Pancreas (tissue), 10 donors: ENCODE measurements at regions not wholly inside any gene's neighbourhood (a gene's known extent, or its start where the extent isn't known, plus 50 kb on each side); places are given as distances from the start of the nearest gene placed in this dataset.

Experiments used
- ATAC-seq, 4 donors: fragments of 200-7000 bp; cut with Tn5 transposase; one replicate each; pipeline versions ENCODE4 v1.8.0 to v1.9.1; 2020; ENCODE audit warnings: mild to moderate bottlenecking in 4 of 4, moderate library complexity in 4 of 4
- DNase-seq, 6 donors: peaks; one replicate each; pipeline ENCODE4 v3.0.0-alpha.2; 2020
- FAIRE-seq: peaks from 2 replicates; lab custom pipeline; 2012; peaks lifted over from hg19 to GRCh38; lab: Jason Lieb, UNC
- H3K27ac ChIP-seq, 4 donors: fragments of 200-600 bp; sonication (generic); 1 replicate in 3 of 4; 2 replicates in 1 of 4; pipeline versions ENCODE4 v1.5.0 to v1.8.0; 2020
- H3K27me3 ChIP-seq, 4 donors: fragments of 200-600 bp; one replicate each; pipeline ENCODE4 v1.8.0; 2021
- H3K36me3 ChIP-seq, 3 donors: fragments of 200-600 bp; sonication (generic) in 1 of 3; one replicate each; pipeline versions ENCODE4 v1.5.0 to v1.8.0; 2020 to 2021
- H3K4me1 ChIP-seq, 3 donors: fragments of 200-600 bp; one replicate each; pipeline ENCODE4 v1.8.0; 2021
- H3K4me3 ChIP-seq, 4 donors: fragments of 200-600 bp; sonication (generic) in 2 of 4; one replicate each; pipeline versions ENCODE4 v1.5.0 to v1.8.0; 2020 to 2021
- H3K9me3 ChIP-seq, 4 donors: fragments of 200-600 bp; one replicate each; pipeline ENCODE4 v1.8.0; 2021
- CTCF ChIP-seq, 4 donors: fragments of 200-600 bp; sonication (generic) in 3 of 4; IDR thresholded peaks; one replicate each; pipeline versions ENCODE4 v1.5.0 to v1.8.0; 2021; ENCODE audit warnings: antibody characterized with exemption in 4 of 4
- WGBS, 2 donors: extraction: QIAGEN DNeasy Blood & Tissue Kit; methylation state at CpG; one replicate each; pipeline ENCODE4 v1.1.7; 2013; 5-methylcytosine and 5-hydroxymethylcytosine counted together
- intact Hi-C, 3 donors: fragments of 100-400 bp; cut with DNase I; formaldehyde crosslinking; loops; one replicate each; pipeline versions ENCODE4 v1.11.1 to v1.14.2; 2022
- donor health status: healthy with polysubstance abuse.
- donor health status: DM: no; HTN: no; CAD: no; lungs with moderate emphysema.
- donor health status: DM: no; HTN: no; CAD: no.
- donor health status: control.
- donor health status: control.
- donor health status: Bipolar disorder and iron deficiency.
- donor health status: DM: yes; HTN: yes; CAD: no.
- donor health status: DM: no; HTN: no; CAD: no.
- donor health status: DM: no; HTN: no; CAD: no.
- donor health status: DM: yes; HTN: yes; CAD: no.

GRCh38 chr12:34286934-34287333, 264.6 kb downstream of the ALG10 start:
- Histone ChIP-seq H3K4me3 (no peak overlapping the region), H3K27me3 (no peaks in the 10 kb centered on the region), H3K36me3 (no peaks in the 10 kb centered on the region), H3K9me3 (peaks cover 0 to 2% (median 0%) of the 10 kb centered on the region in 4 donors), H3K27ac (no peak overlapping the region), H3K4me1 (no peaks in the 10 kb centered on the region)
- no peak for FAIRE-seq
- ATAC-seq: no peak
- intact Hi-C loops: no loop called here
- DNase-seq: peak in 1 of 6 donors; percentile 17
- 56 to 58% methylated on average over 6 of the region's 6 CpGs for WGBS, 2 donors
- TF ChIP-seq CTCF (IDR thresholded peaks at IDR 0.05): no peak

DNA sequence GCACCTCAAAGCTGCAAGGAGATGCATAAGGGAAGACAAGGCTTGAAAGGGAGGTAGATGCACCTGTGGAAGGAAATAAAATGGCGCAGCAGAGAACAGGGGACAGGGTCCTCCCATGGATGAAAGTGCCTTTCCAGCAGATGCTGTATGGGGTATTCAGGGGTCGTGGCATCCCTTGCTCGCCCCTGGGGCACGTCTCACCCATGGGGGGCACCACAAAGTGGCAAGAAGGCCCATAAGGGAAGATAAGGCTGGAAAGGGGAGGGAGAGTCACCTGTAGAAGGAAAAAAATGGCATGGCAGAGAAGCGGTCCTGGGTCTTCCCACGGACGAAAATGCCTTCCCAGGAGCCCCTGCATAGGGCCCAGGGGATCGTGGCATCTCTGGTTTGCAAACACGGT, 265.1 kb downstream of the ALG10 start:
- no peak overlapping the region for H3K27ac ChIP-seq
- no peaks in the 10 kb centered on the region for H3K36me3 ChIP-seq
- WGBS, 2 donors: 38 to 45% methylated on average over 9 of the region's 9 CpGs
- no peak for DNase-seq
- FAIRE-seq: no peak
- H3K4me3 ChIP-seq: no peak overlapping the region
- no peaks in the 10 kb centered on the region for H3K27me3 ChIP-seq
- no peaks in the 10 kb centered on the region for H3K4me1 ChIP-seq
- no peak for TF ChIP-seq CTCF (IDR thresholded peaks at IDR 0.05)
- intact Hi-C loops: no loop called here
- ATAC-seq: no peak
- peaks cover 0 to 2% (median 0%) of the 10 kb centered on the region in 4 donors for H3K9me3 ChIP-seq

GRCh38 chr12:34287986-34288962, 266.0 kb downstream of the ALG10 start:
- WGBS, 2 donors: 67 to 71% methylated on average over 32 of the region's 32 CpGs
- Histone ChIP-seq H3K27ac (no peak overlapping the region), H3K27me3 (no peaks in the 10 kb centered on the region), H3K9me3 (peaks cover 0 to 2% (median 0%) of the 10 kb centered on the region in 4 donors), H3K36me3 (no peaks in the 10 kb centered on the region), H3K4me3 (no peak overlapping the region), H3K4me1 (no peaks in the 10 kb centered on the region)
- DNase-seq (peak in 3 of 6 donors; percentile 5 to 28 (median 23)), ATAC-seq (no peak), FAIRE-seq (no peak)
- intact Hi-C loops: no loop called here
- TF ChIP-seq CTCF (IDR thresholded peaks at IDR 0.05): no peak

DNA sequence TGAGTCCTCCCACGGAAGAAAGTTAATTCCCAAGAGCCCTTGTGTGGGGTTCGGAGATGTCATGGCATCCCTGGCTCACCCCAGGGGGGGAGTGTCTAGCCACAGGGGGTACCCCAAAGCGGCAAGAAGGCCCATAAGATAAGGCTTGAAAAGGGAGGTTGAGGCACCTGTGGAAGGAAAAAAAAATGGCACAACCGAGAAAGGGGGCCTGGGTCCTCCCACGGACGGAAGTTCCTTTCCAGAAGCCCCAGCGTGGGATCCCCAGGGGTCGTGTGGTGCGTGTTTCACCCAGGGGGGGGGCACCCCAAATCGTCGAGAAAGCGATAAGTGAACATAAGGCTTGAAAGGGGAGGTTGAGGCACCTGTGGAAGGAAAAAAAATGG, 266.7 kb downstream of the ALG10 start:
- ATAC-seq (no peak), DNase-seq (no peak), FAIRE-seq (no peak)
- no peaks in the 10 kb centered on the region for H3K36me3 ChIP-seq
- no peak overlapping the region for H3K27ac ChIP-seq
- H3K4me1 ChIP-seq: no peaks in the 10 kb centered on the region
- no peak for TF ChIP-seq CTCF (IDR thresholded peaks at IDR 0.05)
- H3K27me3 ChIP-seq: no peaks in the 10 kb centered on the region
- H3K9me3 ChIP-seq: peaks cover 0 to 2% (median 0%) of the 10 kb centered on the region in 4 donors
- 73 to 75% methylated on average over 12 of the region's 12 CpGs for WGBS, 2 donors
- intact Hi-C loops: no loop called here
- no peak overlapping the region for H3K4me3 ChIP-seq
